HPDE6-E6E7 (cell line): ENCODE measurements at regions not wholly inside any gene's neighbourhood (a gene's known extent, or its start where the extent isn't known, plus 50 kb on each side); places are given as distances from the start of the nearest gene placed in this dataset.
A peak's percentile ranks its signal among the peaks of the same experiment; 100 is the strongest.

Experiments used
- DNase-seq: peaks from one replicate; pipeline ENCODE4 v3.0.0; 2011; ENCODE audit warnings: missing footprints; ENCODE audit errors: extremely low spot score

DNA sequence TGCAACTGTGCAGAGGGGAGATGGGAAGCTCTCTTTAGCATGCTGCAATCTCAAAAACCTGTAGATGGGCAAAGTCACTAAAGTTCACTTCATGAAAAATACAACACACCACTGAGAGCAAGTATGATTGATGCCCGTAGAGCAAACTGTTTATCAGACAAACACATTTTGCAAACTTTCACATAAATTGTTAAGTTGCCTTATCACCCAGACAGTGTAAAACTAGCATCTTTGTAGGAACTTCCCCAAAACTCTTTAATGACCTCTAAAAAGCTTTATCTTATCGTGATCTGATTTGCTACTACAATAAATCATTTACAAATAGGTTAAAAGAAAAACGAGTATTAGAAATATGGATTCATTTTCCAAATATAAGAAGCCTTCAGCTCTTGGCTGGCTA, 391.0 kb downstream of the LMO4 start:
- DNase-seq: no peak

GRCh38 chr1:87720561-87720960, 391.9 kb downstream of the LMO4 start:
- no peak for DNase-seq

GRCh38 chr1:87723193-87723592, 394.5 kb downstream of the LMO4 start:
- DNase-seq: no peak

GRCh38 chr1:87728169-87728568, 399.5 kb downstream of the LMO4 start:
- no peak for DNase-seq

GRCh38 chr1:87730274-87731216, 401.9 kb downstream of the LMO4 start:
- no peak for DNase-seq

GRCh38 chr1:87733386-87733785, 404.7 kb downstream of the LMO4 start:
- DNase-seq: no peak

- no peak for DNase-seq
These were observed 407.1 kb downstream of the LMO4 start for GRCh38 chr1:87735750-87736149.

DNA sequence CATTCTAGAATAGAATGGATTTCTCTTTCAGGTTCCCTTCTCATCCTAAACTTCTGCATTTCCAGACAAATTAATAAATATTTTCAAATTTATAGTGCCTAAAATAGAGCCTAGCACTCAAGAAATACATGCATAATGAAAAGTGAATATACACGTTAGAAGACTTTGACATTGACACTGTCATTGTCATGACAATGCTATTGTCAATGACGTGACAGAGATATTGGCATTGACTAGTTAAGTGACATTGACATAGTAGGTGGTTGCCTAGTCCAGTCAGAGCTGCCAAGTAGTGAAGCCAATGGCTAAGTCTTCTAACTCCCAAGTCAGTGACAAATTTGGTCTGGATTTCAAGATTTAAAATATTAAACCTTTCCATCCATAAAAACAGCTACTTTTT, 410.5 kb downstream of the LMO4 start:
- DNase-seq: no peak

GRCh38 chr1:87739704-87740103, 411.0 kb downstream of the LMO4 start:
- DNase-seq: no peak

DNA sequence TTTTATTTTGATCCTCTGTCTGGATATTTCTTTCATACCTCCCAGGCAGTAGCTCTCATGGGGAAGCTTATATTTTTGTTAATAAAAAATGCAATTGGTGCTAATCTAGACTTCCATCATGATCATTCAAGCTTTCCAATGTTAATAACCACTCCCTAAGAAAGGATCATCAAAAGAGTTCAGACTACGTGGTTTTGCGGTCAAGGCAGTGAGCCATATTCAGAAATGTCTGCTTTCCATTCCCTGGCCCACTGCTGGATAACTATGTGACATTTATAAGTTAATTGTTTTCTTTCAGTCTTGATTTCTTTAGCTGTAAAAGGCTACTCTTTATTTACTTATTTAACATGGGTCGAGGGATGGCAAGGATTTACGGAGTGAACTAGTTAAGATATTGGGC, 414.6 kb downstream of the LMO4 start:
- DNase-seq: no peak

GRCh38 chr1:87744056-87744455, 415.4 kb downstream of the LMO4 start:
- DNase-seq: no peak

DNA sequence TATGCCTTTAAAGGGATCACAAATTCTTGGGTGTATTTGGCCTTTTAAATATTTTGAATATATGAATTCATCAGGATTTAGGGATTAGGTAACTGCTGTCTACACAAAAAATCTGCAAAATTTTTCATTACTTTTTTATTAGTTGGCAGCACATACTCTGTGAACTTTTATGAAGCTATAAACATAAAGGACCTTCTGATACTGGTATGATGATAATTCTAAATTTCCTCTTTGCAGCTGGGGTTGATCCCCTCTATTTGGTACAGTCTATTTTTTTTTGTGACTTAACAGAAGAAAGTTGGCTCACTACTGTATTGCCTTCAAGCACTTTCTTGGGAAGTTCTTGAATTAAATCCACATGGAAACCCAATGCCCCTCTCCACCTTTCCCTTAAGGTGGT, 416.1 kb downstream of the LMO4 start:
- no peak for DNase-seq

DNA sequence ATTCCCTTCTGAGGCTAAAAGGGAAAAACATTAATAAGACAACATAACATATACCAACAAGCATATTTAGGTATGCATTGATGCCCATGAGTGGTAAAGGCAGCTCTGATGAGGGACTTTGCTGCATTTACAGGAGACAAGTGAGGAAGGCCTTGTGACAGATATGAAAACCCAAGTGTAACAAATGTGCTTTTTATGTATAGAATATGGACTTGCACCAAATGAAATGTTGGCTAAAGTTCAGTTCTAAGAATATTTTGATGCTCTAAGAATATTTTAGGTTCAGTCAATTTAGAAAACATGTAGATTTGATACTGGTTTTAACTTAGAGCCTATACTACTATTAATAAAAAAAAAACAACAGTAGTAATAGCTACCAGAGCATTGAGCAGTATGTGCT, 424.7 kb downstream of the LMO4 start:
- DNase-seq: no peak

DNA sequence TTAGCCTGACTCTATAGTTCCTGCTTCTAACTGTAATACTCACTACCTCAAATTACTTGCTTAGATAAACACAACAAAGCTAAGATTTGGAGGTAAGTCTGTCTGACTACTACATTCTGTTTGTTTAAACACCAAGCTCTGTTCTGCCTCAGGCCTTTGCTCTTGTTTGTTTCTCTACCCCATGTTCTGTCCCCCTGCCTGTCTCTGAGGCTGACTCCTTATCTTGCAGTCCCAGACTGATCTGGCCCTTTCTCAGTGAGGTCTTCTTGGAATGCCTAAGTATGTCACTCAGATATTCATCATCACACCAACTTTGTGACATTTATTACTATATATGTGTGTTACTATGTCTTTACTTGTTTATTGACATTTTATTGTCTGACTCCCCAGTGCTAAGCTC, 425.5 kb downstream of the LMO4 start:
- no peak for DNase-seq

DNA sequence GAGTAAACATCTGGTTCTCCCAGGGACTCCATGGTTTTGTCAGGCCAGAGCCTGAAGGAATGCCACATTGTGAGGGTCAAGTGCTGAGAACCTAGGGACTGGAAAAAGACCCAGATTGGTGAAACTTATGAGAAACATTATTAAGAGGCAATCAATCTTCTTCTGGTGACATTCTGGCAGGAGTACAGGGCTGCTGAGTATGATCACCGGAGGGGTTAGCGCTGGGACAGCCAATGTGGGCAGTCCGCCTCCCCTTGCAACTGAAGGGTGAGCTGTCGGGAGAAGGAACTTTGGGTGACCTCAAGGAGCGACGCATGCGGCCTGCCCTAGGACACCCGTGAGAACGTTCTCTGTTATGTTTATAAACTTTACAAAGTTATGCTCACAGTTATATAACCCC, 429.0 kb downstream of the LMO4 start:
- DNase-seq: no peak

DNA sequence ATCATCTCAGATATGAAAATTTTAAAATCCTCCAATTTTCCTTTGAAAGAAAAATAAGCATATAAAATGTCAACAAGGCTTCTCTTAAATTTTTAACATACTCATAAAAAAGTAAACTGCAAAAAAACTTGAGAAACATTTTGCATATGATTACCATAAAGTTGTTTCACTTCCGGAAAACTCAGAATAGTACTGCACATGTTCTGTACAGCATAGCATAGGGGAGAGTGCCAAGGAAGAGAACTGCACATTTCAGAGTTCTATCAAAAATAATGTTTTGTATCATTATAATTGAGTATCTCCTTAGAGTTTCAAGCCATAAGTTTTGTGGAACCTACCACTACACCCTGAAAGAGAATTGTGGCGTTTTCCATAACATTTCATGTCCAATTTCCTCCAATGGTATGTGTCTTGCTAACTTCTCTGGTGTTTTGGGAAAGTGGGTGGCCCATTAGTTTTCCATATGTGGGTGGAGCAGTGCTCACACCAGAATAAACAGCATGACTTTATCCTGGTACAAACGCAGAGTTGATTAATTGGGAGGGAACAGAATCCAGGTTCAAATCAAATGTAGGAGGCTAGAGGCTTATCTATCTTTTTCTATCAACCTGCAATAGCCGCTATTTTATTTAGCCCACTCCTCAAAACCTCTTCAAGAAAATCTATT, 430.9 kb downstream of the LMO4 start:
- DNase-seq: no peak

- DNase-seq: no peak
These were observed 431.5 kb downstream of the LMO4 start for GRCh38 chr1:87760155-87760554.

GRCh38 chr1:87760654-87761053, 432.0 kb downstream of the LMO4 start:
- no peak for DNase-seq

DNA sequence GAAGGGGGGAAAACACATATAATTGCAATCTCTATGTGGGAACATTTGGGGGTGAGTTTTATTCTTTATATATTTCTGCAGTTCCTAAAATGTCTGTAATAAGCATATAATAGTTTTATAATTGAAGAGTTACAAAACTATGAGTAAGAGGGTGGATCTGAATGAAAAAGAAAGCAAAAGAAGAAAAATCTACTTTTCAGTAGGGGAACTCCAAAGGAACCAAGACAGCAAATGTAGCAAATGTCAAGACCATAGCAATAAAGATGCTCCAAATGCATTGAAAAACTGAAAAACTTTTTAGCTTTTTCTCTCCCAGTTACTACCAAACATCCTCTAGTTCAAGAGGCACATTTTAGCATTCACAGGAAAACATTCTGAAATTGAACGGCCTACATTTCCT, 434.8 kb downstream of the LMO4 start:
- no peak for DNase-seq

- DNase-seq: no peak
These were observed 436.5 kb downstream of the LMO4 start for GRCh38 chr1:87765057-87765680.

GRCh38 chr1:87765681-87766070, 437.0 kb downstream of the LMO4 start:
- DNase-seq: no peak

DNA sequence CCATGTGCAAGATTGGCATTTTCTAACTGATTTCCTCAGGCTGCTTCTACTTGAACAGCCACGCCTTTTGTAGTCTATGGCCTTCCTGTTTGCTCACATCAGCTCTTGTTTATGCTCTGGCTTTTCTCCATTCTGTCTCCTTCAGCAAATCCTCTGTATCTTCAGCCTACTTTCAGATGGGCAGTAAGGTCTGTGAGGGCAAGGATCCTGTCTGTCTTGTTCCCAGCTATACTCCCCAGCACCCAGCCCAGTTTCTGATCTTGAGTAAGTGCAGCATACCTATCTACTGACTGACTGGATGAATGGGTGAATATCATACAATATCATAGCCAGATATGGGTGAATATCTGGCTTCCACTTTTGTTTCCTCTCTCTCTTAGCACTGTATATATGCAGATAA, 438.1 kb downstream of the LMO4 start:
- DNase-seq: peak; percentile 38

GRCh38 chr1:87778896-87779295, 450.2 kb downstream of the LMO4 start:
- no peak for DNase-seq
